ENCODE measurements at regions not wholly inside any gene's neighbourhood (a gene's known extent, or its start where the extent isn't known, plus 50 kb on each side); places are given as distances from the start of the nearest gene placed in this dataset.

DNA sequence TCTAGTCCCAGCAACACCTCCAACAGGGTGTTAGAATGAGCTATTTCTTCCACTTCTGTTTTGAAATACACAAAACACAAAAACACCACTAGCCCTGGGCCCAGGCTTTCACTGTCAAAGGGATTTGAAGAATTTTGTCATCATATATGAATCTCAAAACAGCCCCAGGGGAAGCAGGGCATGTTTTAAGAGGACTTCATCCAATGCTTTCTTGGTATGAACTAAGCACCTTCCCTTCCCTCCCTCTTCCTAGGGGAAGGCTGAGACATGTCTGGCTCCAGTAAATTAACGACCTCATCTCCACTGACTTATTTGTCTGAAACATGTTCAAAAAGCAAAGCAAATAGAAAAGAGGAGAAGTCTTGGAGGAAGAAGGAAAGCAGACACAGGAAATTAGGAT lies 75.7 kb upstream of the INCENP start:
- no peak for TF ChIP-seq POLR2AphosphoS5 (IDR thresholded peaks at IDR 0.05; ENCODE audit: borderline replicate concordance, low read depth, low read length)
- TF ChIP-seq EZH2 (IDR thresholded peaks at IDR 0.05), result no peak
- TF ChIP-seq FOXP2 (optimal IDR thresholded peaks at IDR 0.05; ENCODE audit: control extremely low read depth, extremely low read length, insufficient read depth), result no peak
